Cardiac muscle cell (in vitro differentiated cells and primary cell): ENCODE measurements at regions not wholly inside any gene's neighbourhood (a gene's known extent, or its start where the extent isn't known, plus 50 kb on each side); places are given as distances from the start of the nearest gene placed in this dataset.

Experiments
- DNase-seq, 2 donors: peaks; one replicate each; pipeline versions ENCODE4 v3.0.0 to v3.0.0-alpha.2; 2010 to 2017; ENCODE audit warnings: low read depth in 1 of 2, low spot score in 1 of 2
- H3K27ac ChIP-seq: fragments of 200-600 bp; sonication (generic); 2 replicates; pipeline ENCODE4 v1.5.1; 2016
- H3K27me3 ChIP-seq: fragments of 200-600 bp; sonication (generic); 2 replicates; pipeline ENCODE4 v1.6.0; 2016; ENCODE audit warnings: control low read depth
- H3K36me3 ChIP-seq: fragments of 200-600 bp; sonication (generic); 2 replicates; pipeline ENCODE4 v1.5.1; 2016; ENCODE audit warnings: control low read depth
- H3K4me1 ChIP-seq: fragments of 200-600 bp; sonication (generic); 2 replicates; pipeline ENCODE4 v1.8.1; 2017; ENCODE audit warnings: low read depth, mild to moderate bottlenecking, mixed run types
- H3K4me3 ChIP-seq: fragments of 200-600 bp; sonication (generic); 2 replicates; pipeline ENCODE4 v1.5.1; 2016; ENCODE audit warnings: mild to moderate bottlenecking
- H3K9me3 ChIP-seq: fragments of 200-600 bp; sonication (generic); 2 replicates; pipeline ENCODE4 v1.5.1; 2017; ENCODE audit warnings: low read depth, mild to moderate bottlenecking, control low read depth
- CTCF ChIP-seq: IDR thresholded peaks from 2 replicates; pipeline ENCODE4 v1.5.1; 2012; ENCODE audit warnings: low read depth, mild to moderate bottlenecking, low read length

GRCh38 chr2:151009437-151010175, 252.1 kb downstream of the RBM43 start:
- Histone ChIP-seq H3K27me3 (no peaks in the 10 kb centered on the region), H3K27ac (no peak overlapping the region), H3K9me3 (no peaks in the 10 kb centered on the region), H3K36me3 (no peaks in the 10 kb centered on the region), H3K4me3 (no peak overlapping the region), H3K4me1 (no peaks in the 10 kb centered on the region)
- TF ChIP-seq CTCF: no peak
- no peak for DNase-seq

- H3K27ac ChIP-seq: no peak overlapping the region
- TF ChIP-seq CTCF: no peak
- no peak overlapping the region for H3K4me3 ChIP-seq
- no peaks in the 10 kb centered on the region for H3K27me3 ChIP-seq
- H3K4me1 ChIP-seq: no peaks in the 10 kb centered on the region
- peak in 1 of 2 donors; percentile 34 for DNase-seq
- no peaks in the 10 kb centered on the region for H3K36me3 ChIP-seq
- no peaks in the 10 kb centered on the region for H3K9me3 ChIP-seq
These were observed 254.3 kb downstream of the RBM43 start for GRCh38 chr2:151007365-151007764.

GRCh38 chr2:151002959-151003600, 258.6 kb downstream of the RBM43 start:
- no peak for DNase-seq
- Histone ChIP-seq H3K9me3 (no peaks in the 10 kb centered on the region), H3K4me1 (no peaks in the 10 kb centered on the region), H3K27me3 (no peaks in the 10 kb centered on the region), H3K36me3 (no peaks in the 10 kb centered on the region), H3K27ac (no peak overlapping the region), H3K4me3 (no peak overlapping the region)
- TF ChIP-seq CTCF: no peak

- Histone ChIP-seq H3K4me3 (no peak overlapping the region), H3K27ac (no peak overlapping the region), H3K27me3 (no peaks in the 10 kb centered on the region), H3K36me3 (no peaks in the 10 kb centered on the region), H3K4me1 (no peaks in the 10 kb centered on the region), H3K9me3 (no peaks in the 10 kb centered on the region)
- DNase-seq: no peak
- no peak for TF ChIP-seq CTCF
These were observed 263.8 kb downstream of the RBM43 start for GRCh38 chr2:150997702-150998440.

GRCh38 chr2:150997066-150997465, 264.6 kb downstream of the RBM43 start:
- Histone ChIP-seq H3K27me3 (no peaks in the 10 kb centered on the region), H3K4me1 (no peaks in the 10 kb centered on the region), H3K4me3 (no peak overlapping the region), H3K36me3 (no peaks in the 10 kb centered on the region), H3K27ac (no peak overlapping the region), H3K9me3 (no peaks in the 10 kb centered on the region)
- no peak for TF ChIP-seq CTCF
- DNase-seq: no peak
